ENCODE measurements at regions not wholly inside any gene's neighbourhood (a gene's known extent, or its start where the extent isn't known, plus 50 kb on each side); places are given as distances from the start of the nearest gene placed in this dataset.
"Not testable (repeated sequence)": the region's sequence is repeated elsewhere in the genome, so short reads cannot be mapped to it uniquely, and the experiment has no call there.

GRCh38 chr1:197850918-197851317 is 51.5 kb upstream of the C1orf53 start:
- ChIA-PET CTCF (interaction anchor here (0.6 kb wide), 1 partner anchor 37 kb away, joined by 3 read pairs; no protein-coding TSS in a partner anchor), POLR2A (no interaction called here)
- intact Hi-C loops (cut with DNase I, micrococcal nuclease), result no loop called here
- Mint-ChIP-seq H3K4me1 (no peaks in the 10 kb centered on the region), H3K36me3 (ENCODE audit: low read depth) (no peaks in the 10 kb centered on the region), H3K9me3 (ENCODE audit: low read depth) (no peaks in the 10 kb centered on the region), H3K4me3 (no peak overlapping the region), H3K27me3 (no peaks in the 10 kb centered on the region), H3K27ac (no peak overlapping the region)
- no peak for DNase-seq
- no peak for ATAC-seq

GRCh38 chr1:197850042-197850441 is 52.4 kb upstream of the C1orf53 start:
- no peaks in the 10 kb centered on the region for H3K4me1 Mint-ChIP-seq
- no peaks in the 10 kb centered on the region for H3K27me3 Mint-ChIP-seq
- ChIA-PET POLR2A (no interaction called here), CTCF (no interaction called here)
- H3K4me3 Mint-ChIP-seq, result no peak overlapping the region
- DNase-seq (no peak), ATAC-seq (no peak)
- H3K27ac Mint-ChIP-seq, result no peak overlapping the region
- no peaks in the 10 kb centered on the region for H3K36me3 Mint-ChIP-seq (ENCODE audit: low read depth)
- no peaks in the 10 kb centered on the region for H3K9me3 Mint-ChIP-seq (ENCODE audit: low read depth)
- intact Hi-C loops (cut with DNase I, micrococcal nuclease), result no loop called here

- Mint-ChIP-seq H3K27me3 (no peaks in the 10 kb centered on the region), H3K36me3 (ENCODE audit: low read depth) (no peaks in the 10 kb centered on the region), H3K9me3 (ENCODE audit: low read depth) (no peaks in the 10 kb centered on the region), H3K27ac (no peak overlapping the region), H3K4me3 (no peak overlapping the region), H3K4me1 (no peaks in the 10 kb centered on the region)
- CTCF ChIA-PET, result interaction anchor here (0.7 to 1.5 kb wide), 2 partner anchors 142 to 1140 kb away, joined by 3 read pairs; no protein-coding TSS in a partner anchor
- intact Hi-C loops (cut with DNase I, micrococcal nuclease), result no loop called here
- DNase-seq (no peak), ATAC-seq (no peak)
- POLR2A ChIA-PET, result no interaction called here
These were observed 54.1 kb upstream of the C1orf53 start for GRCh38 chr1:197848350-197848749.

GRCh38 chr1:197845886-197846285 is 56.5 kb upstream of the C1orf53 start:
- H3K4me3 Mint-ChIP-seq, result no peak overlapping the region
- no peaks in the 10 kb centered on the region for H3K27me3 Mint-ChIP-seq
- ATAC-seq (no peak), DNase-seq (no peak)
- H3K36me3 Mint-ChIP-seq (ENCODE audit: low read depth), result no peaks in the 10 kb centered on the region
- no peaks in the 10 kb centered on the region for H3K9me3 Mint-ChIP-seq (ENCODE audit: low read depth)
- ChIA-PET POLR2A (no interaction called here), CTCF (no interaction called here)
- intact Hi-C loops (cut with DNase I, micrococcal nuclease), result no loop called here
- H3K4me1 Mint-ChIP-seq, result no peaks in the 10 kb centered on the region
- no peak overlapping the region for H3K27ac Mint-ChIP-seq

GRCh38 chr1:197844651-197845050 is 57.8 kb upstream of the C1orf53 start:
- no peak overlapping the region for H3K4me3 Mint-ChIP-seq
- ATAC-seq, result no peak
- H3K36me3 Mint-ChIP-seq (ENCODE audit: low read depth), result no peaks in the 10 kb centered on the region
- intact Hi-C loops (cut with DNase I, micrococcal nuclease), result no loop called here
- no peak overlapping the region for H3K27ac Mint-ChIP-seq
- no peaks in the 10 kb centered on the region for H3K27me3 Mint-ChIP-seq
- H3K4me1 Mint-ChIP-seq, result no peaks in the 10 kb centered on the region
- ChIA-PET CTCF (interaction anchor here (1.1 kb wide), 1 partner anchor 140 kb away, joined by 3 read pairs; no protein-coding TSS in a partner anchor), POLR2A (no interaction called here)
- no peaks in the 10 kb centered on the region for H3K9me3 Mint-ChIP-seq (ENCODE audit: low read depth)
- no peak for DNase-seq

GRCh38 chr1:197843401-197843800 is 59.0 kb upstream of the C1orf53 start:
- peaks cover 3% of the 10 kb centered on the region for H3K4me1 Mint-ChIP-seq
- H3K36me3 Mint-ChIP-seq (ENCODE audit: low read depth), result no peaks in the 10 kb centered on the region
- POLR2A ChIA-PET, result interaction anchor here (0.6 kb wide), 1 partner anchor 632 kb away, joined by 5 read pairs; no protein-coding TSS in a partner anchor

GRCh38 chr1:197842646-197843045 is 59.8 kb upstream of the C1orf53 start:
- DNase-seq, result no peak
- no peak overlapping the region for H3K4me3 Mint-ChIP-seq

More at GRCh38 chr1:197843401-197843800, 59.0 kb upstream of the C1orf53 start:
- CTCF ChIA-PET, result interaction anchor here (0.6 kb wide), 1 partner anchor 205 kb away, joined by 4 read pairs; no protein-coding TSS in a partner anchor
- intact Hi-C loops (cut with DNase I, micrococcal nuclease), result no loop called here
- no peak for ATAC-seq
- H3K27ac Mint-ChIP-seq, result no peak overlapping the region
- no peak for DNase-seq
- H3K4me3 Mint-ChIP-seq, result no peak overlapping the region
- no peaks in the 10 kb centered on the region for H3K27me3 Mint-ChIP-seq
- H3K9me3 Mint-ChIP-seq (ENCODE audit: low read depth), result no peaks in the 10 kb centered on the region

GRCh38 chr1:197841883-197842553 is 60.4 kb upstream of the C1orf53 start:
- intact Hi-C loops (cut with DNase I, micrococcal nuclease), result no loop called here
- Mint-ChIP-seq H3K27me3 (no peaks in the 10 kb centered on the region), H3K9me3 (ENCODE audit: low read depth) (no peaks in the 10 kb centered on the region), H3K4me1 (peaks cover 3% of the 10 kb centered on the region), H3K36me3 (ENCODE audit: low read depth) (no peaks in the 10 kb centered on the region), H3K27ac (no peak overlapping the region), H3K4me3 (no peak overlapping the region)
- ChIA-PET POLR2A (no interaction called here), CTCF (no interaction called here)
- peak; percentile 26 for ATAC-seq
- no peak for DNase-seq

More at GRCh38 chr1:197842646-197843045, 59.8 kb upstream of the C1orf53 start:
- peaks cover 3% of the 10 kb centered on the region for H3K4me1 Mint-ChIP-seq
- H3K27ac Mint-ChIP-seq, result no peak overlapping the region
- H3K9me3 Mint-ChIP-seq (ENCODE audit: low read depth), result no peaks in the 10 kb centered on the region
- ChIA-PET POLR2A (no interaction called here), CTCF (interaction anchor here (0.6 kb wide), 1 partner anchor 411 kb away, joined by 4 read pairs; no protein-coding TSS in a partner anchor)
- ATAC-seq, result no peak
- intact Hi-C loops (cut with DNase I, micrococcal nuclease), result no loop called here
- no peaks in the 10 kb centered on the region for H3K27me3 Mint-ChIP-seq
- no peaks in the 10 kb centered on the region for H3K36me3 Mint-ChIP-seq (ENCODE audit: low read depth)

GRCh38 chr1:197841158-197841557 is 61.3 kb upstream of the C1orf53 start:
- ChIA-PET CTCF (interaction anchor here (0.6 kb wide), 1 partner anchor 91 kb away, joined by 4 read pairs; no protein-coding TSS in a partner anchor), POLR2A (no interaction called here)
- H3K4me1 Mint-ChIP-seq, result peaks cover 3% of the 10 kb centered on the region
- intact Hi-C loops (cut with DNase I, micrococcal nuclease), result no loop called here
- no peaks in the 10 kb centered on the region for H3K27me3 Mint-ChIP-seq
- ATAC-seq (no peak), DNase-seq (no peak)
- H3K9me3 Mint-ChIP-seq (ENCODE audit: low read depth), result no peaks in the 10 kb centered on the region
- no peak overlapping the region for H3K4me3 Mint-ChIP-seq
- no peak overlapping the region for H3K27ac Mint-ChIP-seq
- no peaks in the 10 kb centered on the region for H3K36me3 Mint-ChIP-seq (ENCODE audit: low read depth)

GRCh38 chr1:197839786-197840185 is 62.6 kb upstream of the C1orf53 start:
- H3K4me3 Mint-ChIP-seq; H3K27ac Mint-ChIP-seq; H3K27me3 Mint-ChIP-seq; H3K9me3 Mint-ChIP-seq (ENCODE audit: low read depth); POLR2A ChIA-PET; DNase-seq; intact Hi-C loops (cut with DNase I, micrococcal nuclease); H3K4me1 Mint-ChIP-seq; ATAC-seq; H3K36me3 Mint-ChIP-seq (ENCODE audit: low read depth): not testable (repeated sequence)
- CTCF ChIA-PET, result interaction anchor here (0.5 kb wide), 1 partner anchor 283 kb away, joined by 4 read pairs; no protein-coding TSS in a partner anchor

- intact Hi-C loops (cut with DNase I, micrococcal nuclease), result no loop called here
- Mint-ChIP-seq H3K36me3 (ENCODE audit: low read depth) (no peaks in the 10 kb centered on the region), H3K27ac (no peak overlapping the region), H3K9me3 (ENCODE audit: low read depth) (no peaks in the 10 kb centered on the region), H3K27me3 (no peaks in the 10 kb centered on the region), H3K4me3 (no peak overlapping the region), H3K4me1 (peaks cover 3% of the 10 kb centered on the region)
- no peak for DNase-seq
- no peak for ATAC-seq
- POLR2A ChIA-PET, result no interaction called here
- CTCF ChIA-PET, result no interaction called here
These were observed 63.6 kb upstream of the DENND1B start for GRCh38 chr1:197838836-197839235.

GRCh38 chr1:197837911-197838310 is 62.6 kb upstream of the DENND1B start:
- intact Hi-C loops (cut with DNase I, micrococcal nuclease), result no loop called here
- Mint-ChIP-seq H3K27ac (no peak overlapping the region), H3K4me1 (peaks cover 3% of the 10 kb centered on the region), H3K4me3 (no peak overlapping the region), H3K27me3 (no peaks in the 10 kb centered on the region), H3K36me3 (ENCODE audit: low read depth) (no peaks in the 10 kb centered on the region), H3K9me3 (ENCODE audit: low read depth) (no peaks in the 10 kb centered on the region)
- DNase-seq, result no peak
- CTCF ChIA-PET, result no interaction called here
- POLR2A ChIA-PET, result no interaction called here
- no peak for ATAC-seq

Data from activated CD4-positive, alpha-beta T cell treated with anti-CD3 and anti-CD28 coated beads for 36 hours (primary cell).